ENCODE measurements at regions not wholly inside any gene's neighbourhood (a gene's known extent, or its start where the extent isn't known, plus 50 kb on each side); places are given as distances from the start of the nearest gene placed in this dataset.

- no peak overlapping the region for H3K4me3 ChIP-seq (replicated peaks; ENCODE audit: low read depth, low read length)
- TF ChIP-seq CTCF (IDR thresholded peaks at IDR 0.05; ENCODE audit: low read depth, low read length, missing control alignments): no peak
- no peak for DNase-seq (ENCODE audit: extremely low read depth, low read depth)
Measured at GRCh38 chr2:107430596-107431266, 396.0 kb upstream of the RGPD4 start.

GRCh38 chr2:107436281-107436680 is 390.4 kb upstream of the RGPD4 start:
- no peak for TF ChIP-seq CTCF (IDR thresholded peaks at IDR 0.05; ENCODE audit: low read depth, low read length, missing control alignments)
- H3K4me3 ChIP-seq (replicated peaks; ENCODE audit: low read depth, low read length): no peak overlapping the region
- no peak for DNase-seq (ENCODE audit: extremely low read depth, low read depth)

GRCh38 chr2:107437265-107437664 is 389.4 kb upstream of the RGPD4 start:
- H3K4me3 ChIP-seq (replicated peaks; ENCODE audit: low read depth, low read length): no peak overlapping the region
- no peak for DNase-seq (ENCODE audit: extremely low read depth, low read depth)
- TF ChIP-seq CTCF (IDR thresholded peaks at IDR 0.05; ENCODE audit: low read depth, low read length, missing control alignments): no peak

- no peak overlapping the region for H3K4me3 ChIP-seq (replicated peaks; ENCODE audit: low read depth, low read length)
- no peak for DNase-seq (ENCODE audit: extremely low read depth, low read depth)
- no peak for TF ChIP-seq CTCF (IDR thresholded peaks at IDR 0.05; ENCODE audit: low read depth, low read length, missing control alignments)
Measured at GRCh38 chr2:107437807-107438206, 388.9 kb upstream of the RGPD4 start.

GRCh38 chr2:107448160-107448559 is 378.5 kb upstream of the RGPD4 start:
- no peak for DNase-seq (ENCODE audit: extremely low read depth, low read depth)

GRCh38 chr2:107461301-107461700 is 365.4 kb upstream of the RGPD4 start:
- TF ChIP-seq CTCF (IDR thresholded peaks at IDR 0.05; ENCODE audit: low read depth, low read length, missing control alignments): no peak
- no peak overlapping the region for H3K4me3 ChIP-seq (replicated peaks; ENCODE audit: low read depth, low read length)
- no peak for DNase-seq (ENCODE audit: extremely low read depth, low read depth)

More at GRCh38 chr2:107448160-107448559, 378.5 kb upstream of the RGPD4 start:
- no peak for TF ChIP-seq CTCF (IDR thresholded peaks at IDR 0.05; ENCODE audit: low read depth, low read length, missing control alignments)
- H3K4me3 ChIP-seq (replicated peaks; ENCODE audit: low read depth, low read length): no peak overlapping the region

- TF ChIP-seq CTCF (IDR thresholded peaks at IDR 0.05; ENCODE audit: low read depth, low read length, missing control alignments): no peak
- DNase-seq (ENCODE audit: extremely low read depth, low read depth): no peak
- no peak overlapping the region for H3K4me3 ChIP-seq (replicated peaks; ENCODE audit: low read depth, low read length)
Measured at GRCh38 chr2:107462181-107462580, 364.5 kb upstream of the RGPD4 start.
